ENCODE measurements at regions not wholly inside any gene's neighbourhood (a gene's known extent, or its start where the extent isn't known, plus 50 kb on each side); places are given as distances from the start of the nearest gene placed in this dataset.

- no peak for TF ChIP-seq CTCF (IDR thresholded peaks at IDR 0.05; ENCODE audit: low read depth, low read length, poor library complexity, severe bottlenecking)
- no peak for TF ChIP-seq EZH2phosphoT487 (IDR thresholded peaks at IDR 0.05; ENCODE audit: borderline replicate concordance, low read length)
Observed at GRCh38 chr10:118508863-118509262, 86.6 kb downstream of the PRLHR start.
